ENCODE measurements at regions not wholly inside any gene's neighbourhood (a gene's known extent, or its start where the extent isn't known, plus 50 kb on each side); places are given as distances from the start of the nearest gene placed in this dataset.
"Not testable (repeated sequence)": the region's sequence is repeated elsewhere in the genome, so short reads cannot be mapped to it uniquely, and the experiment has no call there.

DNA sequence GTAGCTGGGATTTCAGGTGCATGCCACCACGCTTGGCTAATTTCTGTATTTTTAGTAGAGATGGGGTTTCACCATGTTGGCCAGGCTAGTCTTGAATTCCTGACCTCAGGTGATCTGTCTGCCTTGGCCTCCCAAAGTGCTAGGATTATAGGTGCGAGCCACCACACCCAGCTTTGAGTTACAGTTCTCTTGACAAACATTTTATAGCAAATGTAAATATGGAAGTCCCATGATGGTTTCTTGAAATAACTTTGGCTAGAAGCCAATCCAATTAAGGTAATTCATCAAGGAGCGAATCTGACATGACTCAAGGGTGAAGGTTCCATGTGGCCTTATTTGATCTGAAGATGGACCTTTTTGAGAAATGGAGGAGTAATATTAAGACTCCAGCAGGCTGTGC, 76.2 kb upstream of the RFLNA start:
- not testable (repeated sequence) for DNase-seq

GRCh38 chr12:124222368-124223245, 72.3 kb upstream of the RFLNA start:
- DNase-seq = no peak

GRCh38 chr12:124223733-124224138, 71.2 kb upstream of the RFLNA start:
- DNase-seq = not testable (repeated sequence)

- no peak for DNase-seq
Observed at GRCh38 chr12:124224535-124225110, 70.3 kb upstream of the RFLNA start.

GRCh38 chr12:124225730-124226129, 69.2 kb upstream of the RFLNA start:
- DNase-seq = no peak

DNA sequence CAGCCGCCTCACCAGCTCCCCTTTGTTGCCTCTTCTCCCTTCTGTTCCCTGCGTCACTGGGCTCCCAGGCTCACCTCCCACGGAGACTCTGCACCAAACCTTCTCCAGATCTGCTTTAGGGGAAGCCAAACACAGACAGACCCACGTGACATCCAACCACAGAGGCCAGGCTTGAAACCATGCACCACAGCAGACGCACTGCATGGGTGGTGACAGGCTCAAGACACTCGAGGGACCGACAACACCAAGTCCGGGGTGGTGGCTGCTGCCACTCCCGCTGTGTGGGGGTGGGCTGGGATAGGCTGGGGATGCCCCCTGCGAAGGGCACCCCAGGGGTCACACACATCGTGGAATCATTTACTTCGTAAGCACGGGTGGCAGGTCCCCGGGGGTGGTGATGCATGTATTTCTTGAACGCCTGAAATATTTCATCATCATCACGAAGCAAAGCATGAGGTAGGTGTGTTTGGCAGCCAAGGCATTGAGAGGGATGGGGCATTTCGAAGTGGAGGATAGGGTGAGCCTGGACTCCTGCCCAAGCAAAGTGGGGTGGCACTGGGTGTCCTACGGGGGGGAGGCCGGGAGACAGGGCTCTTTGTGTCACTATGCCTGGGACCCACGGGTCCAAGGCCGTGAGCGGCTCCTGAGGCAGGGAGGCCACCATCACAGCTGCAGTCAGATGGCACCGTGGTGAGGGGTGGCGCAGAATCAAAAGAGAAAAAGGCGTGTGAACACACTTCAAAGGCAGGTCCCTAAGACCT, 66.8 kb upstream of the RFLNA start:
- no peak for DNase-seq

DNA sequence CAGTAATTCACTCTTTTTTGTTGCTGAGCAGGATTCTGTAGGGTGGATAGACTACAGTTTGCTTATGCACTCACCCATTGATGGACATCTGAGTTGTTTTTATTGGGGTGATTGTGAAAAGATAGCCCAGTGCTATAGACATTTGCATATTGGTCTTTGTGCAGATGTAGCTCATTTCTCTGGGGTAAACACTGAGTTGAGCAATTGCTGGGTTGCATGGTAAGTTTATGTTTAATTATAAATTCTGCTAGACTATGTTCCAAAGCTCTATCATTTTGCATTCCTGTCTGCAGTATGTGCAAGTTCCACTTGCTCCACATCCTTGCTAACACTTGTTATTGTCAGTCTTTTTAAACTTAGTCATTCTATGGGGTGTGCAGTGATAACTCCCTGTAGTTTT, 65.4 kb upstream of the RFLNA start:
- DNase-seq = no peak

GRCh38 chr12:124230117-124230757, 64.7 kb upstream of the RFLNA start:
- DNase-seq = no peak

DNA sequence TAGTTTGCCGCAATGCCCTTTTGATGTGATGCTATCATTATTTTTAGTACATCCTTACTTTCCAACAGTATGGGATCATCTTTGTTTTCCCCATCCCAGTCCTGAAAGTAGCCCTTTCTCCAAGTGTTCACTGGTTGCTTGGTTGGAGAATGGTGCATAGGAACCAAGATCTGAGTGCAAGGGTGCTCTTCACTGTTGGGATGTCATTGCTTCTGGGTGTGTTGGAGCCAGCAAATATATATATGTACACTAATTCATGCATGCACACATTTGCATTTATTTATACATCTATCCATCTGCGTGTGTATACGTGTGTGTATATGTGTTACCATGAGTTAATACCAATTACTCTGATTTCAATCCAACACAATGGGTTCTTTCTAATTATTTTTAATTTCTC, 64.1 kb upstream of the RFLNA start:
- no peak for DNase-seq

- no peak for DNase-seq
Observed at GRCh38 chr12:124231980-124232653, 62.8 kb upstream of the RFLNA start.

- DNase-seq = no peak
Observed at GRCh38 chr12:124232654-124232987, 62.3 kb upstream of the RFLNA start.

GRCh38 chr12:124233041-124233796, 61.7 kb upstream of the RFLNA start:
- no peak for DNase-seq

DNA sequence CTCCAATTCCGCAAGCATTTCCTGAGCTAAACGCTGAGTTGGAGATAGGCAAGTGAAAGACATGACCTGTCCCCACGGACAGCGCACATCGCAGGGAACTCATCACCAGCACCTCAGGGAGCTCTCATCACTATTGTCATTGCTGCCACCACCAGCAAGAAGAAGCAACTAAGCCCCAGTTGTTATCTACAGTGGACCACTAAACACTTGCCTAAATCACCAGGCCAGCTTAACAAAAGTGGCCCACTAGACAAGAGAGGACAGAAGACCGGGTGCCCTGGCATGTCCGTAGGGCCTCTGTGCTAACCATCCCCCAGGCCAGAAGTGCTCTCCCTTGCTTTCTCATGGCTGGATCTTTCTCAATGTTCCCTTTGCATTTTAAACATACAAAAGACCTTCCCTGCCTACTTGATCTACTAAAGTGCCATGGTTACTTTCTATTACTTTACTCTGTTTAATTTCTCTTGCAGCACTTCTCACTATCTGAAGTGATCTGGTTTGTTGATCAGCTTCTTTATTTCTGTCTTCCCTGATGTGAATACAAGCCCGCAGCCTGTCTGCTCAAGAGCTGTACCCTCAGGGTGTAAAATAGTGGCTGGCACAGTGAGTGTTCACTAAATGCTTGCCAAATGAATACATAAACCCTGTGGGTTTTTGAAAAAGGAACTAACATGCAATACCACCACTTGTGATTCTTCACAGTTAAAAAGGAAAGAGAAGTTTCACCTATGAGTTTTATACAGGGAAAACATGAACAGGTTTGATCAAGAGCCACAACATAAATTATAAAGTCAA, 60.9 kb upstream of the RFLNA start:
- no peak for DNase-seq

GRCh38 chr12:124236625-124237031, 58.3 kb upstream of the RFLNA start:
- DNase-seq = no peak

GRCh38 chr12:124238886-124239285, 56.0 kb upstream of the RFLNA start:
- DNase-seq = no peak

DNA sequence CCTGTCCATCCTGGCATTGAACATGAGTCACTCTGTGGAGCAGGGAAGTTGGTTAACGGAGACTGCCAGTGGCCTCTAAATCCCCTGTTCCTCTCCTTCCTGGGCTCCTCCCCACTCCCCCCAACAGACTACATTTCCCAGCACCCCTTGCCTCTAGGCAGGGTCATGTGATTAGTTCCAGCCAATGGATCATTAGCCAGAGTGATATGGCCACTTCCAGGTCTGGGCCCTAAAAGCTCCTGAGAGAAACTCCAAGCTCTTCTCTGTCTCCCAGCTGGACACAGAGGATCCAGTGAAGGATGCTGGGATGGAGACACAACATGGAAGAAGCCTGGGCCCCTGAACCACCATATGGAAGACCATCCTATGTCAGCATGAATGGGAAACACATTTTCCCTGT, 54.4 kb upstream of the RFLNA start:
- DNase-seq = no peak

GRCh38 chr12:124241776-124242528, 52.9 kb upstream of the RFLNA start:
- no peak for DNase-seq

GRCh38 chr12:124242529-124243065, 52.3 kb upstream of the RFLNA start:
- DNase-seq = no peak

GRCh38 chr12:124243936-124244335, 51.0 kb upstream of the RFLNA start:
- no peak for DNase-seq
